DOHH2 (cell line): ENCODE measurements at regions not wholly inside any gene's neighbourhood (a gene's known extent, or its start where the extent isn't known, plus 50 kb on each side); places are given as distances from the start of the nearest gene placed in this dataset.

Experiments used
- CTCF ChIP-seq: fragments of 200-600 bp; sonication (generic); IDR thresholded peaks from one replicate; pipeline ENCODE4 v1.5.1; 2014; ENCODE audit warnings: antibody characterized with exemption, mild to moderate bottlenecking, low read depth, low read length; ENCODE audit not compliant: poor library complexity, severe bottlenecking
- EZH2phosphoT487 ChIP-seq: fragments of 200-600 bp; sonication (generic); IDR thresholded peaks from 2 replicates; pipeline ENCODE4 v1.6.1; 2017; ENCODE audit warnings: borderline replicate concordance, mild to moderate bottlenecking, antibody characterized with exemption, low read length, moderate library complexity, mixed read lengths

DNA sequence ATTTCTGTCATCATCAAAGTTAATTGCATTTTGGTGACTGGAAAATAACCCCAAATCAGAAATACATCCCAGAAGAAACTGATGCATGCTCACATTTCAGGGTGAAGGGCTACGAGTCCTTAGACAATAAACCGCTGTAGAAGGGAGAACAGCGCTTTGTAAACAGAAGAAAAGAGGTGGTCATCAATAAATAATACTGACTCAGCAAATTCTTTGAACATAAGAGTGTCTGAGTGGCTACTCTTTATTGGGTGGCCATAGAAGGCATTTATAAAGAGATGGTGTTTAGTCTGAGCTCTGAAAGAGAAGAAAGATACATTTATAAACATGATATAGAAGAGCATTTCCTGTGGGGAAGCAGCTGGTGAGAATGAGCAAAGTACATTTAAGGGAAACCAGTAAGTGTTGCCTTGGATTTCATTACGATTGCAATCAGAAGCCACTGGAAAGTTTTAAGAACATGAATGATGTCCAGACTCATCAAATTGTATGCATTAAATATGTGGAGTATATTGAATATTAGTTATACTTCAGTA lies 246.9 kb upstream of the GIMD1 start:
- no peak for TF ChIP-seq CTCF
- no peak for TF ChIP-seq EZH2phosphoT487
